B cell (primary cell): ENCODE measurements at regions not wholly inside any gene's neighbourhood (a gene's known extent, or its start where the extent isn't known, plus 50 kb on each side); places are given as distances from the start of the nearest gene placed in this dataset.

Source experiments
- ATAC-seq: fragments of 200-7000 bp; cut with Tn5 transposase; one replicate; pipeline ENCODE4 v1.10.0; 2021; ENCODE audit warnings: low read depth, mild to moderate bottlenecking, moderate number of reproducible peaks, moderate library complexity
- CTCF ChIA-PET: fragments of 350-600 bp; sonication (Branson Sonifier 250); formaldehyde crosslinking; loops from one replicate; lab custom pipeline; 2021; ENCODE audit warnings: antibody characterized with exemption, inconsistent platforms; lab: Charles Lee
- POLR2A ChIA-PET: fragments of 350-600 bp; sonication (Branson Sonifier 250); formaldehyde crosslinking; loops from one replicate; lab custom pipeline; 2021; ENCODE audit warnings: antibody characterized with exemption; lab: Charles Lee
- DNase-seq: peaks from one replicate; pipeline ENCODE4 v3.0.0; 2013
- H2AFZ ChIP-seq: 2 replicates; pipeline ENCODE4 v1.6.1; 2012; ENCODE audit warnings: mild to moderate bottlenecking, low read depth, low read length; ENCODE audit not compliant: insufficient read depth, poor library complexity, severe bottlenecking
- H3K27ac ChIP-seq, 2 donors: 1 replicate in 1 of 2; 2 replicates in 1 of 2; pipeline ENCODE4 v1.5.1; 2012 to 2013; ENCODE audit warnings: low read length in 2 of 2, mild to moderate bottlenecking in 2 of 2, moderate library complexity in 1 of 2
- H3K27me3 ChIP-seq, 4 experiments: fragments of 200-600 bp in 1 of 4; sonication (generic) in 1 of 4; replicated peaks in 1 of 4; 1 replicate in 2 of 4; 2 replicates in 2 of 4; pipeline versions ENCODE4 v1.6.1 to v1.7.0; 2013 to 2016; ENCODE audit warnings: low read length in 3 of 4, mild to moderate bottlenecking in 2 of 4, mixed read lengths in 1 of 4, moderate library complexity in 1 of 4; ENCODE audit not compliant: insufficient read depth in 4 of 4, control insufficient read depth in 3 of 4; ENCODE audit errors: control extremely low read depth in 1 of 4
- H3K36me3 ChIP-seq, 2 experiments: replicated peaks in 1 of 2; 1 replicate in 1 of 2; 2 replicates in 1 of 2; pipeline versions ENCODE4 v1.6.1 to v1.7.1; 2013; ENCODE audit warnings: low read length in 1 of 2; ENCODE audit not compliant: insufficient read depth in 2 of 2, control insufficient read depth in 1 of 2; ENCODE audit errors: control extremely low read depth in 1 of 2, extremely low read depth in 1 of 2
- H3K4me1 ChIP-seq, 2 donors: fragments of 200-600 bp in 1 of 2; sonication (generic) in 1 of 2; 1 replicate in 1 of 2; 2 replicates in 1 of 2; pipeline versions ENCODE4 v1.5.1 to v1.6.1; 2013 to 2017; ENCODE audit warnings: low read length in 2 of 2; ENCODE audit not compliant: control insufficient read depth in 2 of 2, insufficient read depth in 2 of 2
- H3K4me2 ChIP-seq: replicated peaks from 2 replicates; pipeline ENCODE3; 2012; ENCODE audit warnings: mild to moderate bottlenecking, low read depth, low read length; ENCODE audit not compliant: poor library complexity, severe bottlenecking
- H3K4me3 ChIP-seq, 5 experiments: fragments of 200-600 bp in 1 of 5; sonication (generic) in 1 of 5; 1 replicate in 3 of 5; 2 replicates in 2 of 5; pipeline versions ENCODE4 v1.5.1 to v1.7.0; 2011 to 2016; ENCODE audit warnings: low read length in 4 of 5, mild to moderate bottlenecking in 4 of 5, low read depth in 2 of 5, control low read depth in 1 of 5, moderate library complexity in 1 of 5; ENCODE audit not compliant: insufficient read depth in 1 of 5; ENCODE audit errors: control extremely low read depth in 1 of 5, extremely low read depth in 1 of 5
- H3K79me2 ChIP-seq: fragments of 200-600 bp; sonication (generic); one replicate; pipeline ENCODE4 v1.6.0; 2016; ENCODE audit warnings: low read length; ENCODE audit not compliant: control insufficient read depth, insufficient read depth
- H3K9ac ChIP-seq: fragments of 200-600 bp; sonication (generic); 2 replicates; pipeline ENCODE4 v1.6.1; 2017; ENCODE audit warnings: mild to moderate bottlenecking, low read length, moderate library complexity
- H3K9me3 ChIP-seq, 3 donors: one replicate each; pipeline versions ENCODE4 v1.6.1 to v1.7.1; 2013; ENCODE audit warnings: low read length in 2 of 3; ENCODE audit not compliant: control insufficient read depth in 2 of 3, insufficient read depth in 1 of 3; ENCODE audit errors: control extremely low read depth in 1 of 3
- H4K20me1 ChIP-seq: 2 replicates; pipeline ENCODE4 v1.6.0; 2012; ENCODE audit warnings: mild to moderate bottlenecking, low read length; ENCODE audit not compliant: insufficient read depth, control insufficient read depth, poor library complexity, severe bottlenecking
- H3K27ac Mint-ChIP-seq: one replicate; pipeline ENCODE4 v1.8.0; 2021; ENCODE audit warnings: mixed read lengths
- H3K27me3 Mint-ChIP-seq: one replicate; pipeline ENCODE4 v1.8.0; 2021; ENCODE audit warnings: mixed read lengths
- H3K4me1 Mint-ChIP-seq: one replicate; pipeline ENCODE4 v1.8.0; 2021; ENCODE audit warnings: mixed read lengths
- H3K4me3 Mint-ChIP-seq: one replicate; pipeline ENCODE4 v1.8.0; 2021; ENCODE audit warnings: mixed read lengths
- H3K9me3 Mint-ChIP-seq: one replicate; pipeline ENCODE4 v1.8.0; 2022; ENCODE audit warnings: mixed read lengths; ENCODE audit not compliant: insufficient read depth
- EZH2 ChIP-seq: IDR thresholded peaks from 2 replicates; pipeline ENCODE4 v1.6.1; 2012; ENCODE audit warnings: borderline replicate concordance, low read depth, mild to moderate bottlenecking, moderate library complexity, low read length; ENCODE audit not compliant: insufficient read depth, poor library complexity, severe bottlenecking
- WGBS: methylation state at CpG from one replicate; pipeline ENCODE4 v1.1.5; 2013; ENCODE audit warnings: missing lambda C conversion rate; ENCODE audit not compliant: insufficient coverage; 5-methylcytosine and 5-hydroxymethylcytosine counted together
- intact Hi-C: fragments of 100-400 bp; cut with micrococcal nuclease; formaldehyde crosslinking; loops from one replicate; pipeline ENCODE4 v1.10.0; 2022
- TF ChIP-seq, protein P1 (sequence below): fragments of 200-600 bp; IDR thresholded peaks from one replicate; pipeline ENCODE4 v1.8.0; 2022; ENCODE audit warnings: antibody characterized with exemption, mild to moderate bottlenecking

DNA sequence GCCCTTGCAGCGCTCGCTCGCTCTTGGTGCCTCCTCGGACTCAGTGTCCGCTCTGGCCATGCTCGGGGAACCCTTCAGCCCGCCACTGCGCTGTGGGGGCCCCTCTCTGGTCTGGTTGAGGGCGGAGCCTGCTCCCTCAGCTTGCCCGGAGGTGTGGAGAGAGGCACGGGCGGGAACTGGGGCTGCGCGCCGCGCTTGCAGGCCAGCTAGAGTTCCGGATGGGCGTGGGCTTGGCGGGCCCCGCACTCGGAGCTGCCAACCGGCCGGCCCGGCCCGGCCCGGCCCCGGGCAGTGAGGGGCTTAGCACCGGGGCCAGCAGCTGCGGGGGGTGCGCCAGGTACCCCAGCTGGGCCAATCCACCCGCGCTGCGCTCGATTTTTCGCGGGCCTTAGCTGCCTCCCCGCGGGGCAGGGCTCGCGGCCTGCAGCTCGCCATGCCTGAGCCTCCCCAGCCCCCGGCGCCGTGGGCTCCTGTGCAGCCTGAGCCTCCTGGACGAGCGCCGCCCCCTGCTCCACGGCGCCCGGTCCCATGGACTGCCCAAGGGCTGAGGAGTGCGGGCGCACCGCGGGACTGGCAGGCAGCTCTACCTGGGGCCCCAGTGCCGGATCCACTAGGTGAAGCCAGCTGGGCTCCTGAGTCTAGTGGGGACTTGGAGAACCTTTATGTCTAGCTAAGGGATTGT, 217.0 kb upstream of the PKN2 start:
- Histone ChIP-seq H3K4me1 (no peaks in the 10 kb centered on the region), H3K9ac (no peak overlapping the region), H3K9me3 (peaks cover 0 to 3% (median 0%) of the 10 kb centered on the region in 3 donors), H2AFZ (no peak overlapping the region), H3K36me3 (no peaks in the 10 kb centered on the region), H3K27ac (no peak overlapping the region), H3K4me2 (no peak overlapping the region), H4K20me1 (no peaks in the 10 kb centered on the region), H3K4me3 (no peak overlapping the region), H3K27me3 (peaks cover 0 to 8% (median 5%) of the 10 kb centered on the region in 4 experiments), H3K79me2 (no peaks in the 10 kb centered on the region)
- CTCF ChIA-PET: no interaction called here
- ATAC-seq (no peak), DNase-seq (no peak)
- TF ChIP-seq, protein P1, sequence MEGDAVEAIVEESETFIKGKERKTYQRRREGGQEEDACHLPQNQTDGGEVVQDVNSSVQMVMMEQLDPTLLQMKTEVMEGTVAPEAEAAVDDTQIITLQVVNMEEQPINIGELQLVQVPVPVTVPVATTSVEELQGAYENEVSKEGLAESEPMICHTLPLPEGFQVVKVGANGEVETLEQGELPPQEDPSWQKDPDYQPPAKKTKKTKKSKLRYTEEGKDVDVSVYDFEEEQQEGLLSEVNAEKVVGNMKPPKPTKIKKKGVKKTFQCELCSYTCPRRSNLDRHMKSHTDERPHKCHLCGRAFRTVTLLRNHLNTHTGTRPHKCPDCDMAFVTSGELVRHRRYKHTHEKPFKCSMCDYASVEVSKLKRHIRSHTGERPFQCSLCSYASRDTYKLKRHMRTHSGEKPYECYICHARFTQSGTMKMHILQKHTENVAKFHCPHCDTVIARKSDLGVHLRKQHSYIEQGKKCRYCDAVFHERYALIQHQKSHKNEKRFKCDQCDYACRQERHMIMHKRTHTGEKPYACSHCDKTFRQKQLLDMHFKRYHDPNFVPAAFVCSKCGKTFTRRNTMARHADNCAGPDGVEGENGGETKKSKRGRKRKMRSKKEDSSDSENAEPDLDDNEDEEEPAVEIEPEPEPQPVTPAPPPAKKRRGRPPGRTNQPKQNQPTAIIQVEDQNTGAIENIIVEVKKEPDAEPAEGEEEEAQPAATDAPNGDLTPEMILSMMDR: no peak
- no peak for TF ChIP-seq EZH2
- no peak overlapping the region for H3K4me3 Mint-ChIP-seq
- H3K27me3 Mint-ChIP-seq: peaks cover 17% of the 10 kb centered on the region
- intact Hi-C loops: no loop called here
- H3K4me1 Mint-ChIP-seq: peaks cover under 1% of the 10 kb centered on the region
- H3K27ac Mint-ChIP-seq: no peak overlapping the region
- POLR2A ChIA-PET: no interaction called here
- whole genome bisulfite sequencing: 96% methylated on average over 51 of the region's 55 CpGs
- peaks cover 3% of the 10 kb centered on the region for H3K9me3 Mint-ChIP-seq

DNA sequence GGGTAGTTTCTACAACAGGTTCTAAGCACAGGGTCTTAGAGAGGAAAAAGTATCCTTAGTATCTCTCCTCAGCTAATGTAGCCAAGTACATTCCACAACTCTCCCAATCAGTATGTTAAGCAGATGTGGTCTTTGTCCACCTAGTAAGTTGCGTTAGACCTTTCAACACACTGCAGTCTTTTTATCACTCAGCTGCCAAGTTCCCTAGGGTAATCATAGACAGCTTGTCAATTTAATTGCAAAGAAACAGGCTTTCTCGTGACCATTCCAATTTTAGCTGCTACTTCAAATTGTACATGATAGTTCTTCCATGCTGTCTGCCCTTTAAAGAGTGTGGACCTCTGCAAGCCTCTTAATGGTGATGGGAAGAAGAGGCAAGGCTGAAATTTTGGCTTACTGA, 211.8 kb upstream of the PKN2 start:
- Mint-ChIP-seq H3K9me3 (peaks cover 3% of the 10 kb centered on the region), H3K27ac (no peak overlapping the region), H3K27me3 (peaks cover 8% of the 10 kb centered on the region), H3K4me3 (no peak overlapping the region), H3K4me1 (no peaks in the 10 kb centered on the region)
- 100% methylated on average over 1 of the region's 2 CpGs for WGBS
- H3K79me2 ChIP-seq: no peaks in the 10 kb centered on the region
- H2AFZ ChIP-seq: no peak overlapping the region
- no peaks in the 10 kb centered on the region for H3K9me3 ChIP-seq
- ChIA-PET CTCF (no interaction called here), POLR2A (no interaction called here)
- H3K4me3 ChIP-seq: no peak overlapping the region
- no peak for ATAC-seq
- H4K20me1 ChIP-seq: no peaks in the 10 kb centered on the region
- no peak for DNase-seq
- no peak overlapping the region for H3K4me2 ChIP-seq
- no peaks in the 10 kb centered on the region for H3K36me3 ChIP-seq
- no peak overlapping the region for H3K9ac ChIP-seq
- H3K4me1 ChIP-seq: no peaks in the 10 kb centered on the region
- intact Hi-C loops: no loop called here
- H3K27me3 ChIP-seq: no peaks in the 10 kb centered on the region
- no peak overlapping the region for H3K27ac ChIP-seq
- TF ChIP-seq EZH2: no peak
- TF ChIP-seq, protein P1: no peak
